Activated CD4-positive, alpha-beta T cell treated with anti-CD3 and anti-CD28 coated beads, Interleukin-2, amount 50 U/mL, for 1 hour (primary cell): ENCODE measurements at regions not wholly inside any gene's neighbourhood (a gene's known extent, or its start where the extent isn't known, plus 50 kb on each side); places are given as distances from the start of the nearest gene placed in this dataset.
"Not testable (repeated sequence)": the region's sequence is repeated elsewhere in the genome, so short reads cannot be mapped to it uniquely, and the experiment has no call there.

Experiments used
- DNase-seq: peaks from one replicate; pipeline ENCODE4 v3.0.0-alpha.2; 2020

GRCh38 chr17:5871666-5872065 lies 198.5 kb upstream of the WSCD1 start:
- DNase-seq = no peak

GRCh38 chr17:5872831-5873230 lies 197.3 kb upstream of the WSCD1 start:
- no peak for DNase-seq

DNA sequence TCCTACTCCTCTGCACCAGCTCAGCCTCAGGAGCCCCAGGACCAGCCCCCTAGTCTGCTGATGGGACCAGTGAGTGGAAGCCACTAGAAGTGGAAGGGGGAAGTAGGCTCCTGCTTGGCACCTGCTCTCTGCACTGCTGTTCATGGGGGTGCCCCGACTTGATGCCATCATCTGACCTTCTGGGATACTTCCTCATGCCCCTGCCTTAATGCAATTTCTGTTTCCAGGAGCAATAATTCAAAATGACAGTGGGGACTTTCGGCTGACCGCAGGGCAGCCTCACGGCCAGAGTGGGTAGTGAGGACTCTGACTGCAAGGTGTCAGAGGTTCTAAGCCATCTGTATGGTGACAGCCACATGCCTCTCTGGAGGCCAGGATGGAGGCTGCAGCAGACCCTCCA lies 196.4 kb upstream of the WSCD1 start:
- no peak for DNase-seq

DNA sequence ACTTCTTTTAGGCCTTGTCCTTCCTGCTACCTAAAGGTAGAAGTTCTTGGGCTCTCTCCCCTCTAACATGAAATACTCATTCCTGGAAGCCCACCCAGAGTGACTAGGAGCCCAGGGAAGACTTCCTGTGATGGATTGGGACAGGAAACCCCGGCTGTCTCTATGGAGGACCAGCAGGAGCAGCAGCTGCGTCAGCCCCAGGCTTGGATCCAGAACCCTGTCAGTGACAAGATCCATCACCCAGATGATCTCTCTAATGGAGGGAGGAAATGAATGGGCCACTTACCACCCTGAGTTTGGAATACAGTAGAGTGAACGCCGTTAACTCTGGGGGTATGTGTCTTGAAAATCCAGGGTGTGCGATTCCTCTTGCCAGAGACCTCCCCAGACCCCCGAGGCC lies 195.7 kb upstream of the WSCD1 start:
- DNase-seq = no peak

GRCh38 chr17:5877366-5877765 lies 192.8 kb upstream of the WSCD1 start:
- DNase-seq = no peak

DNA sequence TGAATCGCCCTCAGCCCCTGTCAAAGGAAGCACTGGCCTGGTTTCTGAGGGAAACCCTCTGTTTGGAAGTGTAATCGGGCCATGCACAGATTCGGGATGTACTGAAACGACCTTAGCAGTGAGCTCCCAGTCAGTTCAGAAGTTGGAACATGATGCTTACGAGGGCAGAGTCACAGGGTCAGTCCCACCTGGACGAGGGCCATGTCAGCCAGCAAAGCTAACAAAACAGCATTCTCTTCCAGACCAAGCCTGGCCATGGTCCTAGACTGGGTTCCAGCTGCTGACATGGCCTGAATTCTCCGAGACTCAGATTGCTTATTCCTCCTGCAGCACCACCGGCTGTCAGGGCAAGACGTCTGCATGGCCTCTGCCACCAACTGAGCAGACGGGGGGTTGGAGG lies 192.2 kb upstream of the WSCD1 start:
- DNase-seq = no peak

GRCh38 chr17:5881849-5882248 lies 188.3 kb upstream of the WSCD1 start:
- no peak for DNase-seq

DNA sequence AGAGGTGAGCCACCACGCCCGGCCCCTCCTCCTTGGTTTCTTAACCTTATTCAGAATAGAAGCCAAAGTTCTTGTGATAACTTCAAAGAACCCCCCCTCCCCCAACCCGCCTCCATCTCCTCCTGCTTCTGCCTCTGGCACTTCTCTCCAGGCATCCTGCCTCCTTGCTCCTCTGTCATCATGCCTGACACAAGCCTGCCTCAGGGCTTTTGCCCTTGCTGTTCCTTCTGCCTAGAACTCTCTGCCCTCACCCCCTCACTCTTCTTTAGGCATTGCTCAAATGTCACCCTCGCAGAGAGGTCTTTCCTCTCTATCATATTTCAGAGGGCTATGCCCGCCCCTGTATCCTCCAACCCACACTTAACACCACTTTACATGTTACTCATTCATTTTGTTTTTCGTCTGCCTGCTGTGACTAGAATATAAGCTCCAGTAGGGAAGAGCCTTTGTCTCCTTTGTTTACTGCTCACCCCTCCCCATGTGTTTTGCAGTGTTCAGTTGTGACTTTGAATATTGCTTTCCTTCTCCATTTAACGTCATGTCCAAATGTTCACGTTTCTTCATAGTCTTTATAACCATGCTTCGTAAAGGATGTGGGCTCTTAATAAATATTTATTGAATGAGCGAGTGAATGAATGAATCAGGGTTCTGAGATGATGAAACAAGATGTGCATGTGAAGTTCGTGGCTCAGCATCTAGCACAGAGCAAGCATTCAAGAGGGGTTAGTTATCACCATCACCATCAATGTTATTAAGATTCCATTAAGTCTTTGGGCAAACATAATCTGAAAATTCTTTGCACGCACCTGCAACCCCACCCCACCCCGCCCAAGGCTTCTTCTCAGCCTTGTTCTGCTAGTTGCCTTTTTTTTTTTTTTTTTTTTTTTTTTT lies 186.2 kb upstream of the WSCD1 start:
- no peak for DNase-seq

GRCh38 chr17:5885336-5885735 lies 184.8 kb upstream of the WSCD1 start:
- DNase-seq = no peak

- no peak for DNase-seq
These were observed 181.4 kb upstream of the WSCD1 start for GRCh38 chr17:5888811-5889210.

- no peak for DNase-seq
These were observed 177.1 kb upstream of the WSCD1 start for GRCh38 chr17:5892921-5893675.

DNA sequence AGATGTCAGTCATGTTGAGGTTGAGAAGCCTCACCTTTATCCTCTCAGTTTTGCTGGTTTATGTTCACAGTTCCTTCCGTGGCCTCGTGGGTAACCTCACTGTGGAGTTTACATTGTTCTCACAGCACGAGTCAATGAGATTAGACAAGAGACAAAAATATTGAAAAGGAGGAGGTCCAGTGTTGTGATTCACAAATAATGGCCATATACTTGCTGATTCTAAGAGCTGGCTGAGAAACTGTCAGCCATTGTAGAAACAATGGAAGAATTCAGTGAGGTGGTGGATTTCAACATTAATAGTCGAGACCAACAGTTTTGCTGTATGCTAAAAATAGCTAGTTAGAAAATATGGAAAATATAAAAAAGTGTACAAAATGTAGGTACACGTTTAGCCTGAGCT lies 176.4 kb upstream of the WSCD1 start:
- no peak for DNase-seq

GRCh38 chr17:5895276-5895675 lies 174.9 kb upstream of the WSCD1 start:
- DNase-seq = no peak

DNA sequence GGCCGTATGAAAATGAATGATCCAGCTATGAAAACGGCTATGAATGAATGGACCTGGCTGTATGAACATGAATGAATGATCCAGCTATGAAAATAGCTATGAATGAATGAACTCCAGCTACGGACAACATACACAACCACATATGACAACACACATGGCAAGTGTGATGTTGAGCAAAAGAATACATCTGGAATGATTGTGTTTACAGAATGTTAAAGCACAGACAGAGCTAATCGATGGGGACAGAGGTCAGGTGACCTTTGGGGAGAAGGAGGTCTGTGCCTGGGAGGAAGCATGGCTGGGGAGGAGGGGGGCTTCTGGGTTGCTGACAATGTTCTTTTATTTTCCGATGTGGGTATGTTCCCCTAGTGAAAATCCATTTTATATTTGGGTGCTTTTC lies 174.0 kb upstream of the WSCD1 start:
- no peak for DNase-seq

GRCh38 chr17:5897275-5897911 lies 172.8 kb upstream of the WSCD1 start:
- no peak for DNase-seq

DNA sequence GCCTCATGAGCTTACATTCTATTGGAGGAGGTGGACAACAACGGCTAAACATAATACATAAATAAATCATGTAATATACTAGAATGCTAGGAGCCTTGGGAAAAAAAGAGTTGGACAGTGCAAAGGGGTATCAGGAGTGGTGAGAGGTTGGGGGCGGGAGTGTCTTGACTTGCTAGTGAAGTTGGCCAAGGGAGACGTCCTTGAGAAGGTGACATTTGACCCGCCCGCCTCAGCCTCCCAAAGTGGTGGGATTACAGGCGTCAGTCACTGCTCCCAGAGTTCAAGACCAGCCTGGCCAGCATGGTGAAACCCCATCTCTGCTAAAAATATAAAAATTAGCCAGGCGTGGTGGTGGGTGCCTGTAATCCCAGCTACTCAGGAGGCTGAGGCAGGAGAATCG lies 172.2 kb upstream of the WSCD1 start:
- DNase-seq = not testable (repeated sequence)

- no peak for DNase-seq
These were observed 171.8 kb upstream of the WSCD1 start for GRCh38 chr17:5898406-5898805.

- no peak for DNase-seq
These were observed 170.5 kb upstream of the WSCD1 start for GRCh38 chr17:5899496-5900195.

GRCh38 chr17:5901731-5902130 lies 168.4 kb upstream of the WSCD1 start:
- no peak for DNase-seq

DNA sequence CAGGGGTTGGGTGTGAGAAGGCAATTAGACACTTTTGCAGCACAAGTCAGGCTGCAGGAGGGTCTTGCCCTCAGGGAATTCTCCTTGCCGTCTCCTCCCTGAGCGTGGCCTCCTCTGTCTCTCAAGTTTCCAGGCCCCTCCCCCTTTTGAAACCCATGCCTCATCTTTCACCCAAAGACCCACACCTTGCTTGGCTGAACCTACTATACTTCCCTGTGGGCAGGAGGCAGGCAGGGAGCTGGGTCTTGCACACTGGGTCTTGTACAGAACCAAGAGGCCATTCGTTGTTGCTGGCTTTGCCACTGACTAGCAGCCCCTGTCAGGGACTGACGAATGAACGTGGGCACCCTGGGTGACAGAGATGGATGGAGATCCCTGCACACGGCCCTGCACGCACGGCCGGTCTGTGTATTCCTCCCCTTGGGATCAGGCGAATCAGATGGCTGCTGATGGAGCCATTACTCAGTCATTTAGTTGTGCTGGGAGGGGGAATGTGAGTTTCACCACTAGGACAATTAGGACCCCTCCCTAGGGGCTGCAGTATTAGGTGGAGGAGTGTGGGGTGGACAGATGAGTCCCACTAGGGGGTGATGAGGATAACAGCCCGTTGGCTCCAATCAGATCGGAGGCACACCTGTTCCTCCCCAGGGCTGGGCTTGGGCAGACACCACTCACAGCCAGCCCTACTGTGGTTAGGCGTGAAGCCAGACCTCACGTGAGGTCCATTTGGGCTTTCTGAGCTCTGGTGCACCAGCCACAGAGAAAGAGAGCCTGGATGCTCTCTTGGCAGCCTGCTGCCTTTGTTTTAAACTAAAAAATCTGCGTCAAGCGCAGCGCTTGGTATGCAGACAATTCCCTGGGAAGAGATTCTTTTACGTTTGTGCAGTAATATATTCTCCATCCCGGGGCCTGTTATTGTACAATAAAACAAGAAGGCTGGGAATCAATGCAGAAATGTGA lies 167.7 kb upstream of the WSCD1 start:
- no peak for DNase-seq

GRCh38 chr17:5911919-5912318 lies 158.3 kb upstream of the WSCD1 start:
- DNase-seq = no peak

- DNase-seq = no peak
These were observed 157.1 kb upstream of the WSCD1 start for GRCh38 chr17:5913032-5913531.
